ENCODE measurements at regions not wholly inside any gene's neighbourhood (a gene's known extent, or its start where the extent isn't known, plus 50 kb on each side); places are given as distances from the start of the nearest gene placed in this dataset.

GRCh38 chr2:101617188-101617587 lies 80.3 kb upstream of the MAP4K4 start:
- TF ChIP-seq, protein P1, sequence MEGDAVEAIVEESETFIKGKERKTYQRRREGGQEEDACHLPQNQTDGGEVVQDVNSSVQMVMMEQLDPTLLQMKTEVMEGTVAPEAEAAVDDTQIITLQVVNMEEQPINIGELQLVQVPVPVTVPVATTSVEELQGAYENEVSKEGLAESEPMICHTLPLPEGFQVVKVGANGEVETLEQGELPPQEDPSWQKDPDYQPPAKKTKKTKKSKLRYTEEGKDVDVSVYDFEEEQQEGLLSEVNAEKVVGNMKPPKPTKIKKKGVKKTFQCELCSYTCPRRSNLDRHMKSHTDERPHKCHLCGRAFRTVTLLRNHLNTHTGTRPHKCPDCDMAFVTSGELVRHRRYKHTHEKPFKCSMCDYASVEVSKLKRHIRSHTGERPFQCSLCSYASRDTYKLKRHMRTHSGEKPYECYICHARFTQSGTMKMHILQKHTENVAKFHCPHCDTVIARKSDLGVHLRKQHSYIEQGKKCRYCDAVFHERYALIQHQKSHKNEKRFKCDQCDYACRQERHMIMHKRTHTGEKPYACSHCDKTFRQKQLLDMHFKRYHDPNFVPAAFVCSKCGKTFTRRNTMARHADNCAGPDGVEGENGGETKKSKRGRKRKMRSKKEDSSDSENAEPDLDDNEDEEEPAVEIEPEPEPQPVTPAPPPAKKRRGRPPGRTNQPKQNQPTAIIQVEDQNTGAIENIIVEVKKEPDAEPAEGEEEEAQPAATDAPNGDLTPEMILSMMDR (IDR thresholded peaks at IDR 0.05): no peak
- no peak for TF ChIP-seq POLR2A (IDR thresholded peaks at IDR 0.05)
